Activated CD8-positive, alpha-beta memory T cell treated with anti-CD3 and anti-CD28 coated beads, Interleukin-2, amount 10 ng/mL, durations not matched to agents 7 days and 5 days (primary cell): ENCODE measurements at regions not wholly inside any gene's neighbourhood (a gene's known extent, or its start where the extent isn't known, plus 50 kb on each side); places are given as distances from the start of the nearest gene placed in this dataset.

Experiments
- ATAC-seq: fragments of 150-1000 bp; cut with Tn5 transposase; one replicate; pipeline ENCODE4 v1.10.0; 2021; ENCODE audit warnings: moderate library complexity
- CTCF ChIA-PET: fragments of 350-600 bp; sonication (Branson Sonifier 250); formaldehyde crosslinking; loops from one replicate; lab custom pipeline; 2021; ENCODE audit warnings: antibody characterized with exemption; lab: Charles Lee
- DNase-seq: peaks from one replicate; pipeline ENCODE4 v3.0.0-alpha.2; 2020
- H3K27ac Mint-ChIP-seq: one replicate; pipeline ENCODE4 v1.8.0; 2021; ENCODE audit warnings: mild to moderate bottlenecking, mixed read lengths
- H3K27me3 Mint-ChIP-seq: one replicate; pipeline ENCODE4 v1.8.0; 2021; ENCODE audit warnings: mixed read lengths
- H3K36me3 Mint-ChIP-seq: one replicate; pipeline ENCODE4 v1.8.0; 2021; ENCODE audit warnings: mild to moderate bottlenecking, mixed read lengths
- H3K4me1 Mint-ChIP-seq: one replicate; pipeline ENCODE4 v1.8.0; 2021; ENCODE audit warnings: mixed read lengths
- H3K4me3 Mint-ChIP-seq: one replicate; pipeline ENCODE4 v1.8.0; 2021; ENCODE audit warnings: mild to moderate bottlenecking, moderate library complexity, mixed read lengths
- H3K9me3 Mint-ChIP-seq: one replicate; pipeline ENCODE4 v1.8.0; 2022; ENCODE audit warnings: low read depth, mixed read lengths

DNA sequence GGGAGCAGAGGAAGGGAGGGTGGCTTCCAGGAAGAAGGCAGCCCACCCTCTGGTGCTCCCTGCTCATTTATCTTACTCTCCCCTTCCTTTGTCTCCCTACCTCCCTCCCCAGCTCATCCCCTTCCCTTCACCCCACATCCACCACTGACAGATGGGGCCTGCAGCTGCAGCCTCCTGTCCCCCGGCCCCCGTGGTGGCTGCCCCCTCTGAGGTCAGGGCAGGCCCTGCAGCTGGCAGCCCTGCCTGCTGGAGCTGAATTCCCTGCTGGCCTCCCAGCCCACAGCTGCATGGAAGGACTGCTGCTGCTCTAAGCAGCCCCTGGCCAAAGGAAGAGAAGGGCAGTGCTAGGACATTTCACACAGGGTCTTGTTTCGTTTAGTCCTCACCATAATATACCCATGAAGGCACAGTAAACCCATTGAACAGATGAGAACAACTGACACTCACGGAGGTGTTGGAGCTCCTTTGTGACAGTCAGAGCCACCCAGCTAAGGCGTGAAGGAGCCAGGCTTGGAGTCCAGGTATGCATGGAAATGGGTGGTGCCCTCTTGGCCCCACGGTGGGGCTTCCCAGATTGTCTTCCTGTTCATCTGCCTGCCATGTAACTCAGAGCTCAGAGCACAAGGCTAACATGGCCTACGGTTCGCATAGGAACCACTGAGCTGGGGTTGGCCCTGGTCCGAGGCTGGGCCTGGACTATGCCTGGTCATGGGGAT lies 121.7 kb upstream of the PRR20G start:
- CTCF ChIA-PET, result no interaction called here
- Mint-ChIP-seq H3K36me3 (no peaks in the 10 kb centered on the region), H3K27me3 (peaks cover 21% of the 10 kb centered on the region), H3K4me3 (no peak overlapping the region), H3K4me1 (no peaks in the 10 kb centered on the region), H3K9me3 (no peaks in the 10 kb centered on the region), H3K27ac (no peak overlapping the region)
- ATAC-seq (no peak), DNase-seq (peak; percentile 31)

DNA sequence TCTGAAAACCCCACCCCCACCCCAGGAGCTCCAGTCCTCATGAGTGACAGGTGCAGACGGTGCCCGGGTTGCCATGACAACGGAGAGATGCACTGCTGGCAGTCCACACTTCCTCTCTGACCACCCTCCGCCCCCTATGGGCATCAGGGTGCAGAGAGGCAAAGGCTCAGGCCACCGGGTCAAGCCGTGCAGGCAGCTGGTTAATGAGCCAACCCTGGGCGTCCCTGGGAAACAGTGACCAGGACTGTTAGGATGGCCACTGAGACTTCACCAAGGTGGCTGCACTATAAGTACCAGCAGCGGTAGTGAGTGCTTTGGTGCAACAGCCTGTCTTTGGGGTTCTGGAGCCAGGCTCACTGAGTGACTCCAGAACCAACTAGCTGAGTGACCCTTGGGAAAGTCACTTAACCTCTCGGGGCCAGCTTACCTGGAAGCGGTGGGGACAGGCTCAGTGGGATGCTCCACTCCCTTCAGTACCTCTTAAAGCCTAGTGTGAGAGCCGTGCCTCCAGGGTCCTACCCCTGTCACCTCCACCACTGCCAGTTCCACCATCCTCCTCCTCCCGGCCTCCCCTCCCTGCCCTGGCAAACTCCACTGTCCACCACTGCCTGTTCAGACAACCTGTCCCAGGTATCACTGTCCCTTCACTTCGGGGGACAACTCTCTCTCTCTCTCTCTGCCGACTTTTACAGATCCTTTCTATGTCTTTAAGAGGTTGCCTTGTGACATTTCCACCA lies 121.0 kb upstream of the PRR20G start:
- Mint-ChIP-seq H3K27me3 (peaks cover 17% of the 10 kb centered on the region), H3K27ac (no peak overlapping the region), H3K36me3 (no peaks in the 10 kb centered on the region), H3K4me3 (no peak overlapping the region), H3K4me1 (no peaks in the 10 kb centered on the region), H3K9me3 (no peaks in the 10 kb centered on the region)
- DNase-seq (peak; percentile 35), ATAC-seq (no peak)
- CTCF ChIA-PET, result no interaction called here

DNA sequence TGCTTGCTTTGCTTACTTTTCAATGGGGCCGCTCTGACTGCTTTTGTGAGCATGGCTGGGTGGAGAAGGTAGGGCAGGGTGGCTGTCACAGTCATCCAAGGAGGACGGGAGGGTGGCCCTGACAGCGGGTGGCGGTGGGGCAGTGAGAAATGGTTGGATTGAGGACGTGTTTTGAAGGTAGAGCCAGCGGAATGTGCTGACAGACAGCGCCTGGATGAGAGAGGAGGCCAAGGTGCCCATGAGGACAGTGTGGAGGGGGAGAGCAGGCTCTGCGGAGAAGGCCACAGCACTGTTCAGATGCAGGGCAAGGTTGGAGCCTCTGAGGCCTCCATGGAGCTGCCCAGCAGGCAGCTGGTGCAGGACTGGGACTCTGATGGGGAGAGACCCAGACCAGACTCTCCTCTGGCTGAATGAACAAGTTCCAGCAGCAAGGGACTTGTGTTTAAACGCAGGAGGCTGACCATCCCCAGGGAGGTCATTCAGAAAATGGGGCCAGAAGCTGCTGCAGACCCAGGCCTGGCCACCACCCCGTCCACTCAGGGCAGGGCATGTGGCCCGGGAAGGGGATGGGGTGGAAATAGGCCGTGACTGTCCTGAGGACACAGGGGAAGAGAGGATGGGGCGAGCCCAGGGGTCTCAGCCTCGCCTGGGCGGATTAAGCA lies 120.3 kb upstream of the PRR20G start:
- CTCF ChIA-PET, result no interaction called here
- no peak for ATAC-seq
- DNase-seq, result peak; percentile 30
- Mint-ChIP-seq H3K9me3 (no peaks in the 10 kb centered on the region), H3K4me3 (no peak overlapping the region), H3K27ac (no peak overlapping the region), H3K36me3 (no peaks in the 10 kb centered on the region), H3K4me1 (no peaks in the 10 kb centered on the region), H3K27me3 (peaks cover 12% of the 10 kb centered on the region)

DNA sequence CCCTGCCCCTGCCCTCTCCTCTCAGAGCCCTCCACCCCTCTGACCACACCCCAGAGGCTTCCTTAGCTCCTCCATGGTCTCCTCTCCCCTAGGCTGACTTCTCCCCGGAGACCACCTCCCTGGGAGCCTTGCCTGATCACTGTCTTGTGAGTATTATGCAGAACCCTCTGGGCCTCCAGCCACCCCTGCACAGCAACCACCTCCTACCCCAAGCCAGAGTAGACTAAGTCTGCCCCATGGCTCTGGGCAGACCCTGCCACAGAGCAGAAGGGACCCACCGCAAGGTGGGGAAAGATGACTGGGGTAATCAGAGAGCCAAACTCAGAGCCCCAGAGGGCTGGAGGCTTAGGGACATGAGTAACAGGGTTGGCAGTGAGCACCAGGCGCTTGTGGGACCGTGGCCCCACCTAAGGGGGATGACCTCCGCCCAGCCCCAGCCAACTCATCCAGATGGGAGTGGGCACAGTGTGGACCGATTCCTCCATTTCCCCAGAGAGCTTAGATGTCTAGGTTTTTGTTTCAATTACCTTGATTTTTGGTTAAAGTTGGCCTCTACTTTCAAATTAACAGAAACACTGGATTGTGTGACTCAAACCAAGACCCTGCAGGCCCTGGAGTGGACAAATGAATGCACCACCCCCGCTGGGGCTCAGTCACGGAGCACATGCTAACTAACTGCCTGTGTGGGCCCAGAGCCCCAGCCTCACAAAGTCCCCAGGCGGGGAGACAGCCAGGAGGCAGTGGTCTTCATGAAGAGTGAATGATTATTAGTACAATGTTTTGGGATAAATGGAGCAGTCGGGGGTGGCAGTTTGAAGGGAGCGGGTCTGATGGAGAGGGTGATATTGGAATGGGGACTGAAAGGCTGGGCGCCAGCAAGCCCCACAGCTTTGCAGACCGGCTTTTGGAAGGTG lies 119.4 kb upstream of the PRR20G start:
- Mint-ChIP-seq H3K27me3 (peaks cover 12% of the 10 kb centered on the region), H3K36me3 (no peaks in the 10 kb centered on the region)
- ATAC-seq, result no peak

DNA sequence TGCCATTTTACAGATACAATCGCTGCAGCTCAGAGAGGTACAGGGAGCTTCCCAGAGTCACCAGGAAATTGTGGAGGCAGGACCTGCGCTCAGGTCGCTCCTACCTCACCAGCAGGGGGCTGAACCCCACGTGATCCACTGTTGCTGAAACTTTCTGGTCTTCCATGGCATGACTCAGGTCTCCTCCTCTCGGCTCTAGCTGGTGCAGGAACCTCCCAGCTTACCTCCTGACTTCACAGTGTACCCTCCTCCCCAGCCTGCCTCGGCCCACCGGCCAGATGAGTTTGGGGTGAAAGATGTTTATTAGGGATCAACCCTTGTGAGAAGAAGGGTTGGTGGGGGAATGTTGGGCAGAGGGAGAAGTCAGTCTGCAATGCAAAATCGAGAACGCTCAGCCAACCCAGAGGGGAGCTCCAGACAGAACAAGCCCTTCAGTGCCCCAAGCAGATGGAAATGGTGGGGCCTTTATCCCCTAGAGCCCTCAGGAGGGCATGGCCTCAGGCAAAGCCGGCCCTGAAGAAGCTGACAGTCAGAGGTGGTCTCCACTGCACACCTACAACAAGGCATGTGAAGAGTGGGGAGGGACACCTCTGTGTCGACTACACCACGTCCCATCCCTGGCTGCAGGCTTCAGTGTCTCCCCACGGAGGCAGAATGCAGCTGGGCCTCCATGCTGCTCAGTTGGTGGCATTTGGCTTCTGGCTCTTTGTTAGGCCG lies 118.6 kb upstream of the PRR20G start:
- CTCF ChIA-PET, result interaction anchor here (1.1 kb wide), 1 partner anchor 52 kb away, joined by 3 read pairs; no protein-coding TSS in a partner anchor
- H3K27ac Mint-ChIP-seq, result no peak overlapping the region
- no peak for ATAC-seq

More for the DNA sequence above, 119.4 kb upstream of the PRR20G start:
- Mint-ChIP-seq H3K27ac (no peak overlapping the region), H3K9me3 (no peaks in the 10 kb centered on the region), H3K4me3 (no peak overlapping the region), H3K4me1 (no peaks in the 10 kb centered on the region)
- no peak for DNase-seq
- CTCF ChIA-PET, result interaction anchor here (1.1 kb wide), 1 partner anchor 51 kb away, joined by 3 read pairs; no protein-coding TSS in a partner anchor

DNA sequence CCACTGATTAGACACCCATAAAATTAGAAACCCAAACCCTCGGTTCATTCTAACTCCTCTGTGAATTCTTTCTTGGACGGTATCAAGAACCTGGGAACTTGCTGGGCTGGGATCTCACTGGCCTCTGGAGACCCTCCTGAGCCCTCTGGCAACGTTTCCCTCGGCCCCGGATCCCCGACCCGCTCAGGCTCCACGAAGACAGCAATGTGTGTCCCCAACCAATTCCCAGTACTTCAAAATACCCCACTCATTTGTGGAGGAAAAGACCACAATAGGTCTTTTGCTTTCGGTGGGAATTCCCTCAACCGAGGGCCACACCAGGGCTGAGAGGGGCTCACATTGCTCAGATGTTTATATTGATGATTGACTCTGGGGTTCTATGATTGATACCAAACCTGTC lies 117.9 kb upstream of the PRR20G start:
- peaks cover 15% of the 10 kb centered on the region for H3K27me3 Mint-ChIP-seq
- no peak overlapping the region for H3K27ac Mint-ChIP-seq
- H3K9me3 Mint-ChIP-seq, result no peaks in the 10 kb centered on the region
- ATAC-seq (no peak), DNase-seq (no peak)
- H3K36me3 Mint-ChIP-seq, result no peaks in the 10 kb centered on the region
- CTCF ChIA-PET, result interaction anchor here (1.1 kb wide), 1 partner anchor 53 kb away, joined by 3 read pairs; no protein-coding TSS in a partner anchor
- H3K4me3 Mint-ChIP-seq, result no peak overlapping the region
- H3K4me1 Mint-ChIP-seq, result no peaks in the 10 kb centered on the region

More for the DNA sequence above, 118.6 kb upstream of the PRR20G start:
- Mint-ChIP-seq H3K36me3 (no peaks in the 10 kb centered on the region), H3K27me3 (peaks cover 12% of the 10 kb centered on the region), H3K4me3 (no peak overlapping the region), H3K4me1 (no peaks in the 10 kb centered on the region), H3K9me3 (no peaks in the 10 kb centered on the region)
- no peak for DNase-seq

DNA sequence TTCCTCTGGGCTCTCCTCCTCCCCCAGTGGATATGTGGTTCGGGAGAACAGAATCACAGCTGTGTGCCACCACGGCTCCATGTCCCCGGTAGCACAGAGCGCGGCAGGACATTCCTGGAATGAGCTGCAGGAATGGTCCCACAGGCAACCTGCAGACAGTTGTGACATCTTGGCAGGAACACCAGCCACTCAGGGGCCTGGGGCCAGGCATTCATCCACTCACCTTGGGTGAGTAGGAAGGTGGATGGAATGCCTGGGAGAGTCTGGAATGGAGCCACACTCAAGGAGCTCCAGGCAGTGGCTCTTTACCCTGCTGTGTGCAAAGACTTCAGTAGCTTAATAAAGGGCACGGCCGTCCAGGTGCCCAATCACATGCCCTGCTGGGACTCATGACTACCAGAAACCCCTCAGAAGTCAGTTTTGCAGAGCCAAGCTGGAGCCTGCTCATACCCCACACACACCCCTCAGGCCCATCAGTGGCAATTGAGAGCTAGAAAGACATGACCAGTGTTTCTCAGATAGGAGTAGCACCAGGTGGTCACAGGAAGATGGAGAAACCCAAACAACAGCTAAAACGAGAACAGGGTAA lies 117.3 kb upstream of the PRR20G start:
- no peaks in the 10 kb centered on the region for H3K4me1 Mint-ChIP-seq
- no peaks in the 10 kb centered on the region for H3K9me3 Mint-ChIP-seq
- CTCF ChIA-PET, result no interaction called here
- H3K27me3 Mint-ChIP-seq, result peaks cover 20% of the 10 kb centered on the region
- no peak overlapping the region for H3K27ac Mint-ChIP-seq
- no peak for ATAC-seq
- H3K4me3 Mint-ChIP-seq, result no peak overlapping the region
- H3K36me3 Mint-ChIP-seq, result no peaks in the 10 kb centered on the region
- no peak for DNase-seq

DNA sequence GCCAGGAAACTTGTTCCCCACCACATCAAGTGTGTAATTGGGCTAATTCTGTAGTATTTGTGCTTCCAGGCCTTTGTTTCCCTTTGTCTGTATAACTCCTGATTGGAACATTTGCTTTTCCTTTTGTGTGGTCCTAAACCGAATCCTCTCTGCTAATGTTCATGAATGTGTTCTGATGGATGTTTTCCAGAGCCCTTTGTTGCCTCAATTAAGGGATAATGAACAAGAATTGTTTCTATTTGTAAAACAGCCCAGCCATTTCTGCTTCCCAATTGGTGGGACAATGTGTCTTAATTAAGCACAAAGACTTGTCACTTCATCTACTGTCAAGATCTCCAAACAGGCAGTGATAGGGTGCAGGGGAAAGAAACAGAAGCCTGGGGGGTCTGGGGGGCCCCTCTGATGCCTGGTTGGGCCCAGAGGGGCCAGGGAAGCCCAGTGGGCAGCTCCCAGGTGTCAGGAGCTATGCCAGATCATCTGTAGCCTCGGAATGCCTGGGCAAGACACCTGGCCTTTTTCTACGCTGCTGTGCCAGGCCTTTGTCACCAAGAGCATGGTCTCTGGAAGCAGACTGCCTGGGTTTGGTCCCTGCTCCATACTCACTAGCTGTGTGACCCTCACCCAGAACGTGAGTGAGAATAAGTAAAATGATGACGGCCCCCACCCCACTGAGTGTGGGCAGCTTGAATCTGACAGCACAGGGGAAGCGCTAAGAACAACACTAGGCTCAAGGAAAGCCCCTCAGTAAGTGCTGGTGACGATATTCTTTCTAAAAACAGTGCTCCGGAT lies 116.6 kb upstream of the PRR20G start:
- Mint-ChIP-seq H3K9me3 (no peaks in the 10 kb centered on the region), H3K4me3 (no peak overlapping the region), H3K27ac (no peak overlapping the region), H3K27me3 (peaks cover 20% of the 10 kb centered on the region), H3K36me3 (no peaks in the 10 kb centered on the region), H3K4me1 (no peaks in the 10 kb centered on the region)
- ATAC-seq (no peak), DNase-seq (no peak)
- CTCF ChIA-PET, result no interaction called here

DNA sequence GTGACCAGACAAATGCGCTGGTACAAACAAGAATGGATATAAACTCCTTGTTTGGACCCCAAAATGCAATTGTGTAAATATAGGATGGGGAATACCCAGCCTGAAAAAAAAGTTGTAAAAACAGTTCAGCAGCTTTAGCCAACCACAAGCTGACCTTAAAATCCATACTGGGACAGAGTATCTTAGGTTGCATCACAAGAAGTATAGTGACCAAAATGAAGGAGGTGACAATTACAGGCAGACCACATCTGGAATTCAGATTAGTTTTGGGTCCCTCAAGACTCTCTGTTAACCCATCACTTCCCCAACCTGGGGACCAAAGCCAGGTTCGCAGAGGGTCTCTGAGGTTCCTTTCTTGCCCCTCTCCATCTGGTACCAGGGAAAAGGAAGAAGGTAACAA lies 115.9 kb upstream of the PRR20G start:
- DNase-seq (no peak), ATAC-seq (no peak)
- no peaks in the 10 kb centered on the region for H3K4me1 Mint-ChIP-seq
- no peaks in the 10 kb centered on the region for H3K9me3 Mint-ChIP-seq
- CTCF ChIA-PET, result no interaction called here
- no peak overlapping the region for H3K27ac Mint-ChIP-seq
- H3K27me3 Mint-ChIP-seq, result peaks cover 20% of the 10 kb centered on the region
- no peak overlapping the region for H3K4me3 Mint-ChIP-seq
- H3K36me3 Mint-ChIP-seq, result no peaks in the 10 kb centered on the region

DNA sequence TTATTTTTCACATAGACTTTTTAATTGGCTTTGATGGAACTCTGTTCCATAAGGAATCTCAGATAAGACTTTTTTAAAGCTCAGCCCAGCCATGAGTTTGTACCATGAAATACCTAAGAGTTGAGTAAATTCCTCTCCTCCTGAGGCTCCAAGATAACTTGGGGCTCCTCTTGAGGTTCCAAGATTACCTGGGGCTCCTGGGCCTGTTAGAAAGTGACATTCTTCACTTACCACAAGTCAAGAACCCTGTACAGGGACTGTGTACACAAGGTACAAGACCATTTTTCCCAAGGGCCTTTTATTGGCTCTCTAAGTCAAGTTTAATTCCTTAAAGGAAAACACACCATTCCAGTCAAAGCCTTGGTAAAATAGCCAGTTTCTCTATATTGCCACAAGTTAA lies 111.3 kb upstream of the PRR20G start:
- Mint-ChIP-seq H3K27ac (no peak overlapping the region), H3K36me3 (no peaks in the 10 kb centered on the region), H3K9me3 (no peaks in the 10 kb centered on the region), H3K4me1 (no peaks in the 10 kb centered on the region), H3K27me3 (peaks cover 28% of the 10 kb centered on the region), H3K4me3 (no peak overlapping the region)
- CTCF ChIA-PET, result interaction anchor here (0.6 kb wide), 1 partner anchor 690 kb away, joined by 4 read pairs; no protein-coding TSS in a partner anchor
- ATAC-seq, result no peak
- DNase-seq, result no peak

DNA sequence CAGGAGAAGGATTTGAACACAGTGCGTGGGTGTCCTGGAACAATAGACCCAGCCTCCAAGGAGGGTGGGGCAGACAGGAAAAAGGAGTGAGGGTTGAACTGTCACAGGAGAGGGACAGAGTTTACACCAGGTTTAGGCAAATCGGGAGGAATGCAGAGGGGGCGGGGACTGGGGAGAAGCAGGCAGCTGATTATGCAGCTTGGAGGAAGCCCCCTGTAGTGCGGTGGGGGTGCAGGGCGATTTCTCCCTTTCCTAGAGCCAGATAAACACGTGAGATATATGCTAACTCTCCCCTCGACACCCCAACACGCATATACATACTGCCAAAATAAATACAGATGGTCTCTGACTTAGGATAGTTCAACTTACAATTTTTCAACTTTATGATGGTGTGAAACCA lies 108.6 kb upstream of the PRR20G start:
- Mint-ChIP-seq H3K27ac (no peak overlapping the region), H3K9me3 (no peaks in the 10 kb centered on the region), H3K4me1 (no peaks in the 10 kb centered on the region), H3K4me3 (no peak overlapping the region), H3K36me3 (no peaks in the 10 kb centered on the region), H3K27me3 (peaks cover 27% of the 10 kb centered on the region)
- DNase-seq, result no peak
- no peak for ATAC-seq
- CTCF ChIA-PET, result no interaction called here
